SK-N-MC (cell line): ENCODE measurements at regions not wholly inside any gene's neighbourhood (a gene's known extent, or its start where the extent isn't known, plus 50 kb on each side); places are given as distances from the start of the nearest gene placed in this dataset.

Experiments used
- EZH2 ChIP-seq: fragments of 200-600 bp; sonication (generic); IDR thresholded peaks from one replicate; pipeline ENCODE4 v1.6.1; 2017; ENCODE audit warnings: antibody characterized with exemption
- POLR2AphosphoS5 ChIP-seq: IDR thresholded peaks from 2 replicates; pipeline ENCODE4 v1.6.1; 2012; ENCODE audit warnings: mild to moderate bottlenecking, low read depth, low read length, borderline replicate concordance

- TF ChIP-seq EZH2: no peak
- no peak for TF ChIP-seq POLR2AphosphoS5
Measured at GRCh38 chr19:5213667-5214066, 126.9 kb downstream of the PTPRS start.
